ENCODE measurements at regions not wholly inside any gene's neighbourhood (a gene's known extent, or its start where the extent isn't known, plus 50 kb on each side); places are given as distances from the start of the nearest gene placed in this dataset.

DNA sequence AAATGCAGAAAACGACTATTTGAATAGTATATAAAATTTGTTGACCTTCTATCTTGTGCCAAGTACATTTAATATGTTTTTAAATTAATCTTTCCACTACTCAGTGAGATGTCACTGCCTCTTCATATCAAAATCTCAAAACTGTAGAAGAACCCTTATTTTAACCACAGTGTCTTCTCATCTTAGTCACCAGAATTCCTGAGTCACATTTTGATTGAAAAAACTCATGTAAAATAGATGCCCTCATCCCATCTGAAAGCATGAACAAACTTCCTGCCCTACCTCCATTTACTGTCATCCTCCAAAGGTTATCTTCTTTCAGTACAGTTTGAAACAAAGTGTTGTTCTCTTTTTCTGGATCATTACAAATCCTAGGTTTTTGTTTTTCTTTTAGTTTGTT is 1215.4 kb downstream of the PCDH9 start:
- no peak for TF ChIP-seq POLR2A (IDR thresholded peaks at IDR 0.05; ENCODE audit: low read length)
- no peak for TF ChIP-seq GATA1 (IDR thresholded peaks at IDR 0.05; ENCODE audit: low read depth, low read length)
